DMS53 (cell line): ENCODE measurements at regions not wholly inside any gene's neighbourhood (a gene's known extent, or its start where the extent isn't known, plus 50 kb on each side); places are given as distances from the start of the nearest gene placed in this dataset.
A peak's percentile ranks its signal among the peaks of the same experiment; 100 is the strongest.

Experiments
- DNase-seq: peaks from one replicate; lab custom pipeline; 2025; lab: John Stamatoyannopoulos, UW

DNA sequence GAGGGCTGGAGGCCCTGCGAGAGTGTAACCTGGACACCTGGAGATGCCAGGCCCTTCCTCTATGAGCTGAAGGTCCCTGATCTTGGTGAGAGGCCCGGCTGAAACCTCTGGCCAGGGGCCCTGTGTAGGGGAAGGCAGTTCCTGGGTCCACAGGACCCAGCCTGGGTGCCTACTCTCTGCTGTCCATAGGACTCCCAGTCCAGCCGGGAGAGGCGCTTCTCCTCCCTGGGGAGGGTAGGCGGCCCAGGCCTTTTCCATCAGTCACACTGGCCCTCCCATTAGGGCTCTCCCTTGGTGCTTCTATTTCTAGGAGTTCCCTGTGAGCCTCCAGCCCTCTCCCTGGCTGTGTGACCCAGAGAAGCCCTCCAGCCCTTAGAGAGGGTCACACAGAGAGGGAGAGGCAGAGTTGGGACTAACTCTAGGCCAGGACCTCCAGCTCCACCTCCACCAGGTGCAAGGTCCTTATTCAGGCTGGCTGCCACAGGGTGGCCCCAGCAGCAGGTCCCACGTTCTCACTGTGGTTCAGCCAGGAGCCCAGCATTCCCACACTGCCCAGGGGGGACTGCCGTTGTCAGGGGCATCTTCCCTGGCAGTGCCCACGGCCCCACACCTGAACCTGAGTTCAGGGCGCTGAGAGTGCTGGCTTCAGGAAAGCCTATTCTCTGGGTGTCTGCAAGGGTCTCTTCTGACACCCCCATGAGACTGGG, 146.8 kb downstream of the SMAD6 start:
- no peak for DNase-seq

- no peak for DNase-seq
Measured at GRCh38 chr15:66849393-66849745, 147.3 kb downstream of the SMAD6 start.

GRCh38 chr15:66849746-66850077, 147.7 kb downstream of the SMAD6 start:
- DNase-seq = no peak

- DNase-seq = peak; percentile 20
Measured at GRCh38 chr15:66850078-66850991, 148.3 kb downstream of the SMAD6 start.

DNA sequence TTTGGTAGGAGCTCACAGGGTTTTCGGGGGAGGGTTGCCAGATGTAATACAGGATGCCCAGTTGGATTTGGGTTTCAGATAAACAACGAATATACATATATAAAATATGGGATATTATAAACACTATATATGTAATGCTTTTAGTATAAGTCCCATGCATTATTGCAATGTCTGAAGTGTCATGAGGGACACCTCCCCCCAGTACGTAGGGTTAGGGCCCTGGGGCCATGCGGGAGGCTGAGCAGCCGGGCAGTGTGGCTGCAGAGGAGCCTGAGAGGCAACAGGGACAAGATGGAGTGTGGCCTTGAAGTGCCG, 148.9 kb downstream of the SMAD6 start:
- no peak for DNase-seq

DNA sequence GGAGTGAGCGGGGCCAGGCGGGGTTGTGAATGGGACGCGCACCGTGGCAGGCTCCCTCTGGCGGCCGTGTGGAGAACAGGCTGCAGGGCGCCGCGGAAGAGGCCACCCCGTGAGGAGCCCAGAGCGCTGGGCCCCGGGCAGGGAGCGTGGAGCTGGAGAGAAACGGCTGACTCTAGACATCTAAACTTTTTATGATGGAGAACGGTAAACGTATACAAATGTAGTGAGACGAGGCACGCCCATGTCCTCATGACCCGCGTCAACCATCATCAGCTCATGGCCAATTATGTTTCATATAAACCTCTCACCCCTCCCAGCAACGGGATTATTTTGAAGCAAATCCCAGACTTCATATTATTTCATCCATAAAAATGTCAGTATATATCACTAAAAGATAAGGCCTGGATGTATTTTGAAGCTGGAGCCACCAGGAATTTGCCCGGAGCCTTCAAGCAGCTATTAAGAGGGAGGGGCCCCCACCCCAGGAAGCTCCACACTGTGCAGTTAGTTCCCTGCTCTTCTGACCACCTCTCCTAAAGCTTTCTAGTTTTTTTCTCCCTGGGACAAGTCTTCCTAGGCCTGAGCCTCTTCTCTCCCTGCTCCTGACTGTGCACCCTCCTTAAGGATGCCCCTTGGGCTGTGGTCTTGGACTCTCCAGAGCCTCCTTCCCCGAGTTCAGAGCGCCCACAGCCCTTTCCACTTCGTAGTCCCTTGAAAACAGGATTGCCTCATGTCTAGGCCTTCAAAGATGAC, 149.5 kb downstream of the SMAD6 start:
- DNase-seq = peak; percentile 88

GRCh38 chr15:66852064-66852905, 150.2 kb downstream of the SMAD6 start:
- DNase-seq = no peak

DNA sequence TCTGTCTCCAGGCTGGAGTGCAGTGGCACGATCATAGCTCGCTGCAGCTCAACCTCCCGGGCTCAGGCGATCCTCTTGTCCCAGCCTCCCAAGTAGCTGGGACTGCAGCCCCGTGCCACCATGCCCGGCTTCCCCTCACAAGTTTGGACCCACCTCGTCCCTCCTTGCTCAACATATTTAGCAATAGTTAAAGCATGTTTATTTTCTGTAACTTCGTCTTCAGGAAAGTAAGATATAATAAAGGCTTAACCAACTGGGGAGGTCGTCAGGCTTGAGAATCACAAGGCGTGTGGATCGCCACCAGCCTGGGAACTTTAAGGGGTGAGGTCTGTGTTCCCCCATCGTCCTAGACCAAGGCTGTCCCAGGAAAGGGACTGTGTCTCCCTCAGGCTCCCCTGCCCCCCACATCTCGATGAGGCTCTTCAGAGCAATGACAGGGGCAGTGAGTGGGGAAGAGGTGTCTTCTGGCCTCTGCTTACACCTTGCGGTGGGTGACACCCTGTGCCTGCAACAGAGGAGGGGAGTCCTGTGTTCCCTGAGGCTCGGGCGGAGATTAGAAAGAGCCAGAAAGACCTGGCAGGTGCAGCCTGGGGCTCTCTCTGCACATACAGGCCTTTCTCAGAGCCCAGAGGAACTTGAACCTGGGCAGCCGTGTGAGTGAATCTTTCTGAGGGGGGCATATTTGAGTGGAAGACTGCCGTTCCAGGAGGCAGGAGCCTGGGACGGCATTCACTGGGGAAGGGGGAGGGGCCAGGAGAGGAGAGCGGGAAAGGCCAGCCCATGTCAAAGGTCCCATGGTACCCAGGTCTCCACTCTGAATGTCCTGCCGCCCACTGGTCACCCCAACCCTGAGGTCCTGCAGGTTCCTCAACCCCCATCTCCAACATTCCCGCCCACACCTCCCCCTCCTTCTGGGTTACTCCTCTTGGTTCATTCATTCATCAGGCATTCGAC, 152.3 kb downstream of the SMAD6 start:
- DNase-seq = no peak

DNA sequence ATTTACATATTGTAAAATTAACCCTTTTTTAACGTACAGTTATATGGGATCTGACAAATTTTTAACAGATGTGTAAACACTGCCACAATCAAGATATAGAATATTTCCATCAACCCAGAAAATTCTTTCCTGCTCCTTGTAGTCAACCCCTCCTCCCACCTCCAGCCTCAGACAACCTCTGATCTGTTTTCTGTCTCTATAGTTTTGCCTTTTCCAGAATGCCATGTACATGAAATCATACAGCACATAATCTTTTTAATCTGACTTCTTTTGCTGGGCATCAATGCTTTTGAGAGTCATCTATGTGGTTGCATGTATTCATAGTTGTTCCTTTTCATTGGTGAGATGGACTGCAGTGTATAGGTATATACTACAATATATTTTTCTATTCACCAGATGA, 153.0 kb downstream of the SMAD6 start:
- DNase-seq = no peak

GRCh38 chr15:66857694-66858093, 155.7 kb downstream of the SMAD6 start:
- no peak for DNase-seq

DNA sequence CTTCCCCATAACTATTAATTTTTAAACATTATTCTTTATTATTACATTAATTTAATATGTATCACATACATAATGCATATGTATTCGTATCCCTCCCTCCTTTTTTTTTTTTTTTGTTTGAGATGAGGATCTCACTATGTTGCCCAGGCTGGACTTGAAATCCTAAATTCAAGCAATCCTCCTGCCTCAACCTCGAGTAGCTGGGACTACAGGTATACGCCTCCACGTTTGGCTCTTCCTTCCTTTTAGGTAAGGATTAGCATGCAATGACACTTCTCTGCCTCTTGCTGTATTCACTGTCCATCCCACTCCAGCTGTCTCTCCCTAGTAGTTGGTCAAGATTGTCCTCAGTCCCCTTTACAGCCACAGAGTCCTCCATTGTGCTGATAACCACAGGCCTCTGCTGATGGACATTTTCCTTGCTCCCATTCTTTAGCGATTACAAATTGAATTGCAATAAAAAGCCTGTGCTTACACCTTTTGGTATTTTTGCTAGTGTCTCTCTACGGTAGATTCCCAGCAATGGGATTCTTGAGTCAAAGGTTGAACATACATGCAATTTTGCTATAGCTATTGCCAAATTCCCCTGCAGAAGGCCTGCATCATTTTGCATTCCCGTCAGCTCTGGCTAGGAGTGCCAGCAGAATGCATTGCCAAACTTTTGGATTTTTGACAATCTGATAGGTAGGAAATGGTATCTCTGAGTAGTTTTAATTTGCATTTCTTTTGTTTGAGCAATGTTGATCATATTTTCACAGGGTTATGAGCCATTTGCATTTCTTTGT, 156.6 kb downstream of the SMAD6 start:
- DNase-seq = no peak

- no peak for DNase-seq
Measured at GRCh38 chr15:66859688-66860253, 157.7 kb downstream of the SMAD6 start.

- DNase-seq = no peak
Measured at GRCh38 chr15:66860844-66861243, 158.8 kb downstream of the SMAD6 start.

- DNase-seq = no peak
Measured at GRCh38 chr15:66862111-66862939, 160.3 kb downstream of the SMAD6 start.

GRCh38 chr15:66862940-66863335, 160.9 kb downstream of the SMAD6 start:
- DNase-seq = peak; percentile 78

- no peak for DNase-seq
Measured at GRCh38 chr15:66863390-66864085, 161.5 kb downstream of the SMAD6 start.

DNA sequence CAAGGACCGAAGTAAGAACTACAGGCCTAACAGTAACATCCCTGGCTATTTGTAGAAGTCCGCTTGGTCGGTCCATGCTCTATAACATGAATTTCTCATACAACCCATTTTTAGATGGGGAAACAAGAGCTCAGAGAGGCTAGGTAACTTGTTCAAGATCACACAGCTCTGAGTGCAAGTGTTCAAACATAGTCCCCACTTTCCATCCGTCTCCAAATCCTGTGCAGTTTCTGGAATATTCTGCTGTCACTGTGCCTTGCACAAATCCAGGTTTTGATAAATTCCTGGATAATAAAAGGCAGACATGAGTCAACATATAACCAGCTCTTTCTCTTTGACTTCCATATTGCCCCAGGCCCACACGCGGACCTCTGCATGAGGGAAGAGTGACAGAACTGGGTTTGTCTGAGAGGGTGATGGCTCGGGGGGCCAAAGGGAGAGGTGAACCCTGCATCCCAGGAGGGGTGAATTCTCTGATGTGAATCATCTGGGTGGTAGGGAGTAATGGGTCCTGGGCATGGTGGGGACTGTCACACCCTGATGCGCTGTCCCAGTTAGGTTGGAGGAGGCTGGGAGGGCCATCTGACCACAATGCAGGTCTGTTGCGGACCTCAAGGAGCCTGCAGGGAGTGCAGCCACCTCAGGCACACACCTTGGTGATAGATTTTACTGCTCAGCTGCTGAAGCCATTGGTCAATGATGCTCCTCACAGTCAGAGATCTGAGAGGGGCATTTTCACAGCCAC, 162.2 kb downstream of the SMAD6 start:
- no peak for DNase-seq
